HCT116 (cell line): ENCODE measurements at regions not wholly inside any gene's neighbourhood (a gene's known extent, or its start where the extent isn't known, plus 50 kb on each side); places are given as distances from the start of the nearest gene placed in this dataset.

Experiments used
- ATAC-seq: fragments of 200-7000 bp; cut with Tn5 transposase; 2 replicates; pipeline ENCODE4 v1.9.1; 2020; ENCODE audit warnings: mild to moderate bottlenecking, moderate library complexity
- BruUV-seq: library from RNA; stranded (reverse); fragments of 400-500 nt; replicated peaks from 2 replicates; lab custom pipeline; 2021; lab: Mats Ljungman, UMichigan
- CTCF ChIA-PET: fragments of 300-600 bp; sonication (Branson Sonifier 250); formaldehyde crosslinking; loops from one replicate; lab custom pipeline; 2021; ENCODE audit warnings: antibody characterized with exemption; lab: Charles Lee
- POLR2A ChIA-PET: fragments of 300-600, 350-600 bp; sonication (Branson Sonifier 250); formaldehyde crosslinking; loops from one replicate; lab custom pipeline; 2021; ENCODE audit warnings: antibody characterized with exemption; lab: Charles Lee
- RAD21 ChIA-PET, 2 experiments: fragments of 300-600 bp; sonication (Branson Sonifier 250); formaldehyde crosslinking; loops; one replicate each; lab custom pipeline; 2023; ENCODE audit warnings: low total read pairs in 2 of 2; ENCODE audit not compliant: uncharacterized antibody in 2 of 2, unreplicated experiment in 2 of 2, low non-redundant PET in 1 of 2; lab: Charles Lee
- DNase-seq: peaks from one replicate; pipeline ENCODE4 v3.0.0-alpha.2; 2010; ENCODE audit warnings: low read depth, low spot score
- H2AFZ ChIP-seq: fragments of 200-600 bp; shearing (Covaris generic), sonication (generic); 2 replicates; pipeline ENCODE4 v1.6.1; 2017; ENCODE audit warnings: low read depth, mixed run types, mixed read lengths, antibody characterized with exemption, low read length; ENCODE audit not compliant: poor library complexity, severe bottlenecking
- H3K27ac ChIP-seq: 2 replicates; pipeline ENCODE4 v1.5.1; 2012; ENCODE audit warnings: low read depth, low read length
- H3K27me3 ChIP-seq: fragments of 200-600 bp; sonication (generic); 2 replicates; pipeline ENCODE4 v1.6.1; 2016; ENCODE audit warnings: mixed run types, low read length, mixed read lengths; ENCODE audit not compliant: insufficient read depth
- H3K36me3 ChIP-seq, 2 experiments: fragments of 200-500 bp in 1 of 2; fragments of 200-600 bp in 1 of 2; sonication (Bioruptor generic) in 1 of 2; sonication (generic) in 1 of 2; 2 replicates each; pipeline versions ENCODE4 v1.5.1 to v1.6.1; 2014 to 2016; ENCODE audit warnings: low read length in 2 of 2, inconsistent platforms in 1 of 2, mixed read lengths in 1 of 2, mixed run types in 1 of 2; ENCODE audit not compliant: insufficient read depth in 2 of 2, control insufficient read depth in 1 of 2
- H3K4me1 ChIP-seq, 2 experiments: fragments of 200-600 bp in 1 of 2; sonication (generic) in 1 of 2; 2 replicates each; pipeline versions ENCODE4 v1.5.1 to v1.6.1; 2012 to 2017; ENCODE audit warnings: low read length in 2 of 2, inconsistent platforms in 1 of 2, mild to moderate bottlenecking in 1 of 2, mixed read lengths in 1 of 2, mixed run types in 1 of 2, moderate library complexity in 1 of 2; ENCODE audit not compliant: insufficient read depth in 2 of 2, control insufficient read depth in 1 of 2
- H3K4me2 ChIP-seq: fragments of 200-600 bp; sonication (generic); 2 replicates; pipeline ENCODE4 v1.6.1; 2017; ENCODE audit warnings: mixed run types, low read length, mixed read lengths
- H3K4me3 ChIP-seq, 2 experiments: fragments of 200-600 bp in 1 of 2; sonication (generic) in 1 of 2; replicated peaks in 1 of 2; 2 replicates each; pipeline ENCODE4 v1.5.1; 2011 to 2016; ENCODE audit warnings: low read length in 2 of 2, control low read depth in 1 of 2, low read depth in 1 of 2, mild to moderate bottlenecking in 1 of 2, mixed read lengths in 1 of 2, mixed run types in 1 of 2
- H3K79me2 ChIP-seq: fragments of 200-600 bp; sonication (generic); 2 replicates; pipeline ENCODE4 v1.6.1; 2017; ENCODE audit warnings: mild to moderate bottlenecking, mixed run types, low read length, moderate library complexity, mixed read lengths; ENCODE audit not compliant: insufficient read depth
- H3K9ac ChIP-seq: fragments of 200-600 bp; sonication (generic); 2 replicates; pipeline ENCODE4 v1.6.1; 2016; ENCODE audit warnings: low read length, mixed read lengths
- H3K9me2 ChIP-seq: fragments of 200-600 bp; sonication (generic), shearing (Covaris generic); 2 replicates; pipeline ENCODE4 v1.6.1; 2017; ENCODE audit warnings: mixed run types, mild to moderate bottlenecking, moderate library complexity; ENCODE audit not compliant: insufficient read depth
- H3K9me3 ChIP-seq, 2 experiments: fragments of 200-500 bp in 1 of 2; fragments of 200-600 bp in 1 of 2; sonication (Bioruptor generic) in 1 of 2; sonication (generic) in 1 of 2; 2 replicates each; pipeline ENCODE4 v1.6.1; 2014 to 2017; ENCODE audit warnings: low read length in 2 of 2, mixed read lengths in 2 of 2, inconsistent platforms in 1 of 2, low read depth in 1 of 2, mild to moderate bottlenecking in 1 of 2, mixed run types in 1 of 2, moderate library complexity in 1 of 2; ENCODE audit not compliant: control insufficient read depth in 1 of 2, insufficient read depth in 1 of 2
- H4K20me1 ChIP-seq: fragments of 200-600 bp; sonication (generic), shearing (Covaris generic); 2 replicates; pipeline ENCODE4 v1.6.1; 2017; ENCODE audit warnings: mixed run types, mild to moderate bottlenecking, moderate library complexity; ENCODE audit not compliant: insufficient read depth
- ELF1 ChIP-seq: IDR thresholded peaks from 2 replicates; pipeline ENCODE4 v1.6.1; 2012; ENCODE audit warnings: low read depth, borderline replicate concordance
- JUND ChIP-seq: IDR thresholded peaks from 2 replicates; pipeline ENCODE4 v1.6.1; 2012
- SIN3A ChIP-seq: IDR thresholded peaks from 2 replicates; pipeline ENCODE4 v1.6.1; 2012; ENCODE audit warnings: low read depth
- SRF ChIP-seq: IDR thresholded peaks from 2 replicates; pipeline ENCODE4 v1.6.1; 2012; ENCODE audit warnings: low read depth
- TCF7L2 ChIP-seq: IDR thresholded peaks from 2 replicates; pipeline ENCODE4 v1.7.0; 2011; ENCODE audit warnings: borderline replicate concordance, inconsistent platforms; ENCODE audit not compliant: insufficient read depth, insufficient read length; ENCODE audit errors: extremely low read depth
- intact Hi-C: fragments of 100-400 bp; cut with micrococcal nuclease; formaldehyde crosslinking; loops from 2 replicates; pipeline ENCODE4 v1.10.0; 2022

GRCh38 chr5:56307714-56308333 lies 74.7 kb upstream of the ANKRD55 start:
- no TSS peak for BruUV-seq
- POLR2A ChIA-PET: no interaction called here

DNA sequence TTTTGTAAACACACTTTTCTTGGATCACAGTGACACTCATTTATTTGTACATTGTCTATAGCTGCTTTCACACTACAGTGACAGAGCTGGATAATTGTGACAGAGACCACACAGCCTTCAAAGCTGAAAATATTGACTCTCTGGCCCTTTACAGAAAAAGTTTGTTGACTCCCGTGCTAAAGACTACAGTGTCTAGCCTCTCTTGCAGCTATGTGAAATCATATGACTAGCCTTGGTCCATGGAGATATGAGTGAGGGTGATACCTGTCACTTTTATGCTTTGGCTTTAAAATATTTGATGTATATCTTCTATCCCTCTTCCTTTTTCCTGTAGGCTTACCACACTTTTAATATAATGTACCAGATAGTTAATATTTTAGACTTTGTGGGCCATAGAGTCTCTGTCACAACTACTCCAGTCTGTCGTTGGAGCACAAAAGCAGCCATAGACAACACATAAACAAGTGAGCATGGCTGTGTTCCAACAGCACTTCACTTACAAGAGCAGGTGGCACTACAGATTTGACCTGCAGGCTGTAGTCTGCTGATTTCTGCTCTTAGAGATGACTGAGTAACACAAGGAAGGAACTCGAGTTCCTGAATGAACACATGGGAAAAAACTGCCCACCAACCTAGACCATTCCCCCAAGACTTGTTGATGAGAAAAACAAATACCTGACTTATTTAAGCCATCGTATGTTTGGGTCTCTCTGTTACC lies 73.5 kb upstream of the ANKRD55 start:
- no peak for TF ChIP-seq ELF1
- TF ChIP-seq JUND: no peak
- no peak for TF ChIP-seq TCF7L2
- ChIA-PET POLR2A (no interaction called here), CTCF (no interaction called here)

More at GRCh38 chr5:56307714-56308333, 74.7 kb upstream of the ANKRD55 start:
- TF ChIP-seq SRF (no peak), SIN3A (no peak), JUND (no peak)
- TF ChIP-seq, all 23 proteins: peak for 0
- H2AFZ ChIP-seq: no peak overlapping the region
- H3K27me3 ChIP-seq: no peaks in the 10 kb centered on the region
- no peaks in the 10 kb centered on the region for H3K4me1 ChIP-seq
- no peak for DNase-seq
- intact Hi-C loops: no loop called here
- no peaks in the 10 kb centered on the region for H4K20me1 ChIP-seq
- CTCF ChIA-PET: no interaction called here
- no peaks in the 10 kb centered on the region for H3K9me2 ChIP-seq
- H3K79me2 ChIP-seq: no peaks in the 10 kb centered on the region
- no peaks in the 10 kb centered on the region for H3K9me3 ChIP-seq
- H3K9ac ChIP-seq: no peak overlapping the region
- ATAC-seq: no peak
- no peak overlapping the region for H3K27ac ChIP-seq
- H3K36me3 ChIP-seq: no peaks in the 10 kb centered on the region
- RAD21 ChIA-PET: no interaction called here
- no peak overlapping the region for H3K4me3 ChIP-seq
- H3K4me2 ChIP-seq: no peak overlapping the region

More for the DNA sequence above, 73.5 kb upstream of the ANKRD55 start:
- no peaks in the 10 kb centered on the region for H3K36me3 ChIP-seq
- no peak overlapping the region for H3K4me3 ChIP-seq
- intact Hi-C loops: no loop called here
- no TSS peak for BruUV-seq
- H4K20me1 ChIP-seq: no peaks in the 10 kb centered on the region
- no peaks in the 10 kb centered on the region for H3K27me3 ChIP-seq
- ATAC-seq: no peak
- no peak overlapping the region for H3K27ac ChIP-seq
- no peak for DNase-seq
- H2AFZ ChIP-seq: no peak overlapping the region
- RAD21 ChIA-PET: no interaction called here
- no peak overlapping the region for H3K9ac ChIP-seq
- H3K79me2 ChIP-seq: no peaks in the 10 kb centered on the region
- H3K9me3 ChIP-seq: no peaks in the 10 kb centered on the region
- no peak overlapping the region for H3K4me2 ChIP-seq
- no peaks in the 10 kb centered on the region for H3K9me2 ChIP-seq
- no peaks in the 10 kb centered on the region for H3K4me1 ChIP-seq
